Endothelial cell of umbilical vein (primary cell): ENCODE measurements at regions not wholly inside any gene's neighbourhood (a gene's known extent, or its start where the extent isn't known, plus 50 kb on each side); places are given as distances from the start of the nearest gene placed in this dataset.
"Not testable (repeated sequence)": the region's sequence is repeated elsewhere in the genome, so short reads cannot be mapped to it uniquely, and the experiment has no call there.

Source experiments
- BruUV-seq: library from RNA; stranded (reverse); fragments of 400-500 nt; replicated peaks from 2 replicates; lab custom pipeline; 2021; lab: Mats Ljungman, UMichigan
- CTCF ChIA-PET: fragments of 300-600, 350-600 bp; sonication (Branson Sonifier 250); formaldehyde crosslinking; loops from one replicate; lab custom pipeline; 2021; ENCODE audit warnings: antibody characterized with exemption, inconsistent platforms; lab: Charles Lee
- POLR2A ChIA-PET: fragments of 300-600, 350-600 bp; sonication (Branson Sonifier 250); formaldehyde crosslinking; loops from one replicate; lab custom pipeline; 2021; ENCODE audit warnings: antibody characterized with exemption, inconsistent platforms; lab: Charles Lee
- DNase-seq: peaks from one replicate; pipeline ENCODE4 v3.0.0-alpha.2; 2011; ENCODE audit warnings: low read depth, low spot score
- FAIRE-seq: peaks from 2 replicates; lab custom pipeline; 2011; peaks lifted over from hg19 to GRCh38; lab: Jason Lieb, UNC
- H2AFZ ChIP-seq: 2 replicates; pipeline ENCODE4 v1.6.0; 2012; ENCODE audit warnings: low read depth, low read length, control low read depth, inconsistent platforms
- H3K27ac ChIP-seq: 2 replicates; pipeline ENCODE4 v1.5.1; 2011; ENCODE audit warnings: low read depth, mild to moderate bottlenecking, control low read depth, low read length, moderate library complexity; ENCODE audit not compliant: insufficient read depth
- H3K27me3 ChIP-seq, 2 experiments: 2 replicates each; pipeline versions ENCODE4 v1.6.0 to v1.6.1; 2011; ENCODE audit warnings: low read length in 2 of 2, mixed read lengths in 1 of 2; ENCODE audit not compliant: control insufficient read depth in 2 of 2, insufficient read depth in 2 of 2
- H3K36me3 ChIP-seq, 2 experiments: 2 replicates in 1 of 2; 3 replicates in 1 of 2; pipeline ENCODE4 v1.5.1; 2011; ENCODE audit warnings: low read length in 2 of 2, mild to moderate bottlenecking in 1 of 2, moderate library complexity in 1 of 2; ENCODE audit not compliant: control insufficient read depth in 2 of 2, insufficient read depth in 2 of 2; ENCODE audit errors: extremely low read depth in 1 of 2
- H3K4me1 ChIP-seq: 3 replicates; pipeline ENCODE4 v1.5.1; 2011; ENCODE audit warnings: mild to moderate bottlenecking, low read length; ENCODE audit not compliant: control insufficient read depth, insufficient read depth; ENCODE audit errors: extremely low read depth
- H3K4me2 ChIP-seq: 2 replicates; pipeline ENCODE4 v1.6.1; 2011; ENCODE audit warnings: low read length, control low read depth, mixed read lengths; ENCODE audit not compliant: insufficient read depth
- H3K4me3 ChIP-seq, 3 experiments: fragments of 200-600 bp in 1 of 3; sonication (generic), shearing (Covaris generic) in 1 of 3; replicated peaks in 1 of 3; 2 replicates each; pipeline ENCODE4 v1.5.1; 2011 to 2016; ENCODE audit warnings: control low read depth in 3 of 3, low read length in 3 of 3, mild to moderate bottlenecking in 2 of 3, inconsistent platforms in 1 of 3, low read depth in 1 of 3, moderate library complexity in 1 of 3; ENCODE audit not compliant: insufficient read depth in 1 of 3
- H3K79me2 ChIP-seq: 2 replicates; pipeline ENCODE4 v1.6.0; 2012; ENCODE audit warnings: low read length, inconsistent platforms; ENCODE audit not compliant: control insufficient read depth, insufficient read depth
- H3K9ac ChIP-seq: replicated peaks from 2 replicates; pipeline ENCODE3; 2011; ENCODE audit warnings: low read length, control low read depth; ENCODE audit not compliant: insufficient read depth; ENCODE audit errors: extremely low read depth
- H3K9me1 ChIP-seq: replicated peaks from 3 replicates; pipeline ENCODE4 v1.6.0; 2011; ENCODE audit warnings: mild to moderate bottlenecking, low read length; ENCODE audit not compliant: control insufficient read depth, insufficient read depth; ENCODE audit errors: extremely low read depth
- H3K9me3 ChIP-seq: replicated peaks from 2 replicates; pipeline ENCODE4 v1.5.1; 2012; ENCODE audit warnings: low read length, inconsistent platforms; ENCODE audit not compliant: control insufficient read depth, insufficient read depth
- H4K20me1 ChIP-seq: replicated peaks from 2 replicates; pipeline ENCODE3; 2011; ENCODE audit warnings: mild to moderate bottlenecking, low read length; ENCODE audit not compliant: control insufficient read depth, insufficient read depth; ENCODE audit errors: extremely low read depth
- EZH2 ChIP-seq: IDR thresholded peaks from 2 replicates; pipeline ENCODE4 v1.6.1; 2012; ENCODE audit warnings: borderline replicate concordance, low read depth, mild to moderate bottlenecking, moderate library complexity, low read length, inconsistent platforms; ENCODE audit not compliant: severe bottlenecking
- FOS ChIP-seq: IDR thresholded peaks from 2 replicates; pipeline ENCODE4 v1.6.1; 2011; ENCODE audit warnings: mild to moderate bottlenecking, low read length, moderate library complexity, borderline replicate concordance; ENCODE audit not compliant: insufficient read depth
- GATA2 ChIP-seq: IDR thresholded peaks from 2 replicates; pipeline ENCODE4 v1.7.0; 2011; ENCODE audit warnings: low read depth, mild to moderate bottlenecking, moderate library complexity, mixed read lengths, low read length; ENCODE audit not compliant: insufficient read length, insufficient read depth
- JUN ChIP-seq: IDR thresholded peaks from 2 replicates; pipeline ENCODE4 v1.6.1; 2011; ENCODE audit warnings: borderline replicate concordance, low read depth; ENCODE audit not compliant: insufficient read length, insufficient read depth
- MYC ChIP-seq: IDR thresholded peaks from one replicate; pipeline ENCODE4 v1.6.1; 2011; ENCODE audit warnings: mild to moderate bottlenecking, low read depth, low read length
- POLR2A ChIP-seq: IDR thresholded peaks from 2 replicates; pipeline ENCODE4 v1.6.1; 2012; ENCODE audit warnings: low read depth, mild to moderate bottlenecking, control low read depth, low read length
- POLR2AphosphoS5 ChIP-seq: IDR thresholded peaks from 2 replicates; pipeline ENCODE4 v1.6.1; 2012; ENCODE audit warnings: low read depth, mild to moderate bottlenecking, control low read depth, low read length, moderate library complexity; ENCODE audit not compliant: insufficient read depth
- dilution Hi-C: fragments of 300-500 bp; cut with MboI; formaldehyde crosslinking; loops from one replicate; pipeline ENCODE4 v1.15.0; 2019; ENCODE audit warnings: low sequenced_read_pairs; ENCODE audit not compliant: extremely low pct_ligation_motif_present
- intact Hi-C: fragments of 100-400 bp; cut with micrococcal nuclease; formaldehyde crosslinking; loops from one replicate; pipeline ENCODE4 v1.10.0; 2022
- TF ChIP-seq, protein P1 (sequence below), 2 donors: IDR thresholded peaks; 1 replicate in 1 of 2; 2 replicates in 1 of 2; pipeline ENCODE4 v1.5.1; 2011; ENCODE audit warnings: low read length in 2 of 2, mild to moderate bottlenecking in 2 of 2, moderate library complexity in 2 of 2, control low read depth in 1 of 2, inconsistent platforms in 1 of 2, low read depth in 1 of 2; ENCODE audit not compliant: insufficient read depth in 1 of 2; ENCODE audit errors: extremely low read depth in 1 of 2
- TF ChIP-seq, protein P2 (sequence below): IDR thresholded peaks from 2 replicates; pipeline ENCODE4 v1.6.1; 2011; ENCODE audit not compliant: insufficient read depth, insufficient read length

GRCh38 chr16:66020046-66020445, 346.4 kb upstream of the CDH5 start:
- Histone ChIP-seq H3K36me3 (no peaks in the 10 kb centered on the region), H2AFZ (no peak overlapping the region), H3K4me2 (no peak overlapping the region), H3K27me3 (no peaks in the 10 kb centered on the region), H4K20me1 (no peaks in the 10 kb centered on the region), H3K9ac (no peak overlapping the region), H3K9me3 (no peaks in the 10 kb centered on the region), H3K4me3 (no peak overlapping the region), H3K27ac (no peak overlapping the region), H3K9me1 (no peaks in the 10 kb centered on the region), H3K79me2 (no peaks in the 10 kb centered on the region), H3K4me1 (no peaks in the 10 kb centered on the region)
- DNase-seq (no peak), FAIRE-seq (no peak)
- intact Hi-C loops (no loop called here), dilution Hi-C loops (no loop called here)
- TF ChIP-seq POLR2AphosphoS5: no peak
- TF ChIP-seq, protein P1, sequence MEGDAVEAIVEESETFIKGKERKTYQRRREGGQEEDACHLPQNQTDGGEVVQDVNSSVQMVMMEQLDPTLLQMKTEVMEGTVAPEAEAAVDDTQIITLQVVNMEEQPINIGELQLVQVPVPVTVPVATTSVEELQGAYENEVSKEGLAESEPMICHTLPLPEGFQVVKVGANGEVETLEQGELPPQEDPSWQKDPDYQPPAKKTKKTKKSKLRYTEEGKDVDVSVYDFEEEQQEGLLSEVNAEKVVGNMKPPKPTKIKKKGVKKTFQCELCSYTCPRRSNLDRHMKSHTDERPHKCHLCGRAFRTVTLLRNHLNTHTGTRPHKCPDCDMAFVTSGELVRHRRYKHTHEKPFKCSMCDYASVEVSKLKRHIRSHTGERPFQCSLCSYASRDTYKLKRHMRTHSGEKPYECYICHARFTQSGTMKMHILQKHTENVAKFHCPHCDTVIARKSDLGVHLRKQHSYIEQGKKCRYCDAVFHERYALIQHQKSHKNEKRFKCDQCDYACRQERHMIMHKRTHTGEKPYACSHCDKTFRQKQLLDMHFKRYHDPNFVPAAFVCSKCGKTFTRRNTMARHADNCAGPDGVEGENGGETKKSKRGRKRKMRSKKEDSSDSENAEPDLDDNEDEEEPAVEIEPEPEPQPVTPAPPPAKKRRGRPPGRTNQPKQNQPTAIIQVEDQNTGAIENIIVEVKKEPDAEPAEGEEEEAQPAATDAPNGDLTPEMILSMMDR (IDR thresholded peaks at IDR 0.05; ENCODE audit: extremely low read depth in 1 of 2, insufficient read depth in 1 of 2, low read depth in 1 of 2, low read length in 2 of 2): no peak
- no peak for TF ChIP-seq EZH2
- TF ChIP-seq JUN: no peak
- no peak for TF ChIP-seq MYC
- TF ChIP-seq, protein P2, sequence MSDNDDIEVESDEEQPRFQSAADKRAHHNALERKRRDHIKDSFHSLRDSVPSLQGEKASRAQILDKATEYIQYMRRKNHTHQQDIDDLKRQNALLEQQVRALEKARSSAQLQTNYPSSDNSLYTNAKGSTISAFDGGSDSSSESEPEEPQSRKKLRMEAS: no peak
- no peak for TF ChIP-seq GATA2
- TF ChIP-seq POLR2A: no peak
- no peak for TF ChIP-seq FOS
- CTCF ChIA-PET: interaction anchor here (0.6 kb wide), 1 partner anchor 51 kb away, joined by 3 read pairs; no protein-coding TSS in a partner anchor
- no TSS peak for BruUV-seq
- POLR2A ChIA-PET: no interaction called here

DNA sequence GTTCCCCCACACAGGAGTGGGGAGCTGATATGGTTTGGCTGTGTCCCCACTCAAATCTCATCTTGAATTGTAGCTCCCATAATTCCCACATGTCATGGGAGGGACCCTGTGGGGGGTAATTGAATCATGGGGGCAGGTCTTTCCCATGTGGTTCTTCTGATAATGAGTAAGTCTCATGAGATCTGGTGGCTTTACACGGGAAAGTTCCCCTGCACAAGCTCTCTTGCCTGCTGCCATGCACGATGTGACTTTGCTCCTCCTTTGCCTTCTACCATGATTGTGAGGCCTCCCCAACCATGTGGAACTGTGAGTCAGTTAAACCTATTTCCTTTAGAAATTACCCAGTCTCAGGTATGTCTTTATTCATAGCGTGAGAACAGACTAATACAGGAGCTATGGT, 347.0 kb upstream of the CDH5 start:
- H3K27me3 ChIP-seq, BruUV-seq, H2AFZ ChIP-seq, FAIRE-seq, intact Hi-C loops, POLR2A ChIA-PET, dilution Hi-C loops, H3K9me1 ChIP-seq, H3K79me2 ChIP-seq, H3K4me2 ChIP-seq, H3K36me3 ChIP-seq, H3K9ac ChIP-seq, H3K9me3 ChIP-seq, H3K4me3 ChIP-seq, H3K27ac ChIP-seq, DNase-seq, H4K20me1 ChIP-seq, H3K4me1 ChIP-seq: not testable (repeated sequence)
- CTCF ChIA-PET: interaction anchor here (0.6 kb wide), 1 partner anchor 50 kb away, joined by 3 read pairs; no protein-coding TSS in a partner anchor
